ENCODE measurements at regions not wholly inside any gene's neighbourhood (a gene's known extent, or its start where the extent isn't known, plus 50 kb on each side); places are given as distances from the start of the nearest gene placed in this dataset.
"Not testable (repeated sequence)": the region's sequence is repeated elsewhere in the genome, so short reads cannot be mapped to it uniquely, and the experiment has no call there.

- Histone ChIP-seq H3K36me3 (ENCODE audit: control insufficient read depth in 2 of 2, insufficient read depth in 2 of 2, low read length in 1 of 2) (no peaks in the 10 kb centered on the region), H3K27me3 (ENCODE audit: control insufficient read depth in 1 of 2, insufficient read depth in 2 of 2, low read length in 2 of 2) (no peaks in the 10 kb centered on the region), H3K4me1 (ENCODE audit: control insufficient read depth in 2 of 2, insufficient read depth in 2 of 2, low read length in 1 of 2) (no peaks in the 10 kb centered on the region), H3K9me3 (ENCODE audit: control insufficient read depth in 2 of 2, insufficient read depth in 1 of 2, low read depth in 1 of 2, low read length in 1 of 2) (no peaks in the 10 kb centered on the region), H3K4me3 (ENCODE audit: low read depth in 1 of 2, low read length in 2 of 2) (no peak overlapping the region), H3K27ac (ENCODE audit: low read depth in 2 of 2, low read length in 1 of 2) (no peak overlapping the region)
- WGBS, 2 donors = 62 to 73% methylated on average over 6 of the region's 6 CpGs
Measured at GRCh38 chr18:54480616-54481015, 110.4 kb upstream of the DYNAP start.

GRCh38 chr18:54502451-54502850 is 88.6 kb upstream of the DYNAP start:
- not testable (repeated sequence) for H3K27ac ChIP-seq (ENCODE audit: low read depth in 2 of 2, low read length in 1 of 2); H3K27me3 ChIP-seq (ENCODE audit: control insufficient read depth in 1 of 2, insufficient read depth in 2 of 2, low read length in 2 of 2); H3K4me1 ChIP-seq (ENCODE audit: control insufficient read depth in 2 of 2, insufficient read depth in 2 of 2, low read length in 1 of 2); H3K9me3 ChIP-seq (ENCODE audit: control insufficient read depth in 2 of 2, insufficient read depth in 1 of 2, low read depth in 1 of 2, low read length in 1 of 2); H3K4me3 ChIP-seq (ENCODE audit: low read depth in 1 of 2, low read length in 2 of 2); H3K36me3 ChIP-seq (ENCODE audit: control insufficient read depth in 2 of 2, insufficient read depth in 2 of 2, low read length in 1 of 2)
- 75 to 91% methylated on average over 6 of the region's 6 CpGs for WGBS, 2 donors

GRCh38 chr18:54503131-54503894 is 87.7 kb upstream of the DYNAP start:
- H3K9me3 ChIP-seq (ENCODE audit: control insufficient read depth in 2 of 2, insufficient read depth in 1 of 2, low read depth in 1 of 2, low read length in 1 of 2) = no peaks in the 10 kb centered on the region
- H3K27me3 ChIP-seq (ENCODE audit: control insufficient read depth in 1 of 2, insufficient read depth in 2 of 2, low read length in 2 of 2) = no peaks in the 10 kb centered on the region
- H3K4me3 ChIP-seq (ENCODE audit: low read depth in 1 of 2, low read length in 2 of 2) = no peak overlapping the region
- no peak overlapping the region for H3K27ac ChIP-seq (ENCODE audit: low read depth in 2 of 2, low read length in 1 of 2)
- H3K36me3 ChIP-seq (ENCODE audit: control insufficient read depth in 2 of 2, insufficient read depth in 2 of 2, low read length in 1 of 2) = no peaks in the 10 kb centered on the region
- WGBS, 2 donors = 71 to 72% methylated on average over 4 of the region's 4 CpGs
- no peaks in the 10 kb centered on the region for H3K4me1 ChIP-seq (ENCODE audit: control insufficient read depth in 2 of 2, insufficient read depth in 2 of 2, low read length in 1 of 2)

GRCh38 chr18:54506516-54507261 is 84.4 kb upstream of the DYNAP start:
- no peaks in the 10 kb centered on the region for H3K4me1 ChIP-seq (ENCODE audit: control insufficient read depth in 2 of 2, insufficient read depth in 2 of 2, low read length in 1 of 2)
- no peak overlapping the region for H3K27ac ChIP-seq (ENCODE audit: low read depth in 2 of 2, low read length in 1 of 2)
- no peaks in the 10 kb centered on the region for H3K27me3 ChIP-seq (ENCODE audit: control insufficient read depth in 1 of 2, insufficient read depth in 2 of 2, low read length in 2 of 2)
- H3K9me3 ChIP-seq (ENCODE audit: control insufficient read depth in 2 of 2, insufficient read depth in 1 of 2, low read depth in 1 of 2, low read length in 1 of 2) = no peaks in the 10 kb centered on the region
- 86 to 92% methylated on average over 2 of the region's 2 CpGs for WGBS, 2 donors
- H3K36me3 ChIP-seq (ENCODE audit: control insufficient read depth in 2 of 2, insufficient read depth in 2 of 2, low read length in 1 of 2) = no peaks in the 10 kb centered on the region
- no peak overlapping the region for H3K4me3 ChIP-seq (ENCODE audit: low read depth in 1 of 2, low read length in 2 of 2)

- no peak overlapping the region for H3K27ac ChIP-seq (ENCODE audit: low read depth in 2 of 2, low read length in 1 of 2)
- no peaks in the 10 kb centered on the region for H3K9me3 ChIP-seq (ENCODE audit: control insufficient read depth in 2 of 2, insufficient read depth in 1 of 2, low read depth in 1 of 2, low read length in 1 of 2)
- H3K4me3 ChIP-seq (ENCODE audit: low read depth in 1 of 2, low read length in 2 of 2) = no peak overlapping the region
- 64 to 69% methylated on average over 2 of the region's 2 CpGs for WGBS, 2 donors
- H3K27me3 ChIP-seq (ENCODE audit: control insufficient read depth in 1 of 2, insufficient read depth in 2 of 2, low read length in 2 of 2) = no peaks in the 10 kb centered on the region
- H3K4me1 ChIP-seq (ENCODE audit: control insufficient read depth in 2 of 2, insufficient read depth in 2 of 2, low read length in 1 of 2) = no peaks in the 10 kb centered on the region
- no peaks in the 10 kb centered on the region for H3K36me3 ChIP-seq (ENCODE audit: control insufficient read depth in 2 of 2, insufficient read depth in 2 of 2, low read length in 1 of 2)
Measured at GRCh38 chr18:54509793-54510192, 81.3 kb upstream of the DYNAP start.

- 35 to 56% methylated on average over 2 of the region's 2 CpGs for WGBS, 2 donors
Measured at GRCh38 chr18:54515149-54515548, 75.9 kb upstream of the DYNAP start.

GRCh38 chr18:54517521-54517920 is 73.5 kb upstream of the DYNAP start:
- peak overlapping the region in 1 of 2 donors; percentile 6 for H3K27ac ChIP-seq (ENCODE audit: low read depth in 2 of 2, low read length in 1 of 2)
- no peaks in the 10 kb centered on the region for H3K9me3 ChIP-seq (ENCODE audit: control insufficient read depth in 2 of 2, insufficient read depth in 1 of 2, low read depth in 1 of 2, low read length in 1 of 2)
- WGBS, 2 donors = 81 to 83% methylated on average over 5 of the region's 5 CpGs
- no peak overlapping the region for H3K4me3 ChIP-seq (ENCODE audit: low read depth in 1 of 2, low read length in 2 of 2)
- H3K4me1 ChIP-seq (ENCODE audit: control insufficient read depth in 2 of 2, insufficient read depth in 2 of 2, low read length in 1 of 2) = no peaks in the 10 kb centered on the region
- no peaks in the 10 kb centered on the region for H3K27me3 ChIP-seq (ENCODE audit: control insufficient read depth in 1 of 2, insufficient read depth in 2 of 2, low read length in 2 of 2)
- H3K36me3 ChIP-seq (ENCODE audit: control insufficient read depth in 2 of 2, insufficient read depth in 2 of 2, low read length in 1 of 2) = no peaks in the 10 kb centered on the region

More at GRCh38 chr18:54515149-54515548, 75.9 kb upstream of the DYNAP start:
- Histone ChIP-seq H3K27ac (ENCODE audit: low read depth in 2 of 2, low read length in 1 of 2) (no peak overlapping the region), H3K27me3 (ENCODE audit: control insufficient read depth in 1 of 2, insufficient read depth in 2 of 2, low read length in 2 of 2) (no peaks in the 10 kb centered on the region), H3K9me3 (ENCODE audit: control insufficient read depth in 2 of 2, insufficient read depth in 1 of 2, low read depth in 1 of 2, low read length in 1 of 2) (no peaks in the 10 kb centered on the region), H3K4me1 (ENCODE audit: control insufficient read depth in 2 of 2, insufficient read depth in 2 of 2, low read length in 1 of 2) (no peaks in the 10 kb centered on the region), H3K4me3 (ENCODE audit: low read depth in 1 of 2, low read length in 2 of 2) (no peak overlapping the region), H3K36me3 (ENCODE audit: control insufficient read depth in 2 of 2, insufficient read depth in 2 of 2, low read length in 1 of 2) (no peaks in the 10 kb centered on the region)

GRCh38 chr18:54521846-54522245 is 69.2 kb upstream of the DYNAP start:
- no peak overlapping the region for H3K27ac ChIP-seq (ENCODE audit: low read depth in 2 of 2, low read length in 1 of 2)
- WGBS, 2 donors = 76 to 79% methylated on average over 1 of the region's 1 CpG
- H3K27me3 ChIP-seq (ENCODE audit: control insufficient read depth in 1 of 2, insufficient read depth in 2 of 2, low read length in 2 of 2) = no peaks in the 10 kb centered on the region
- no peaks in the 10 kb centered on the region for H3K36me3 ChIP-seq (ENCODE audit: control insufficient read depth in 2 of 2, insufficient read depth in 2 of 2, low read length in 1 of 2)
- no peak overlapping the region for H3K4me3 ChIP-seq (ENCODE audit: low read depth in 1 of 2, low read length in 2 of 2)
- H3K4me1 ChIP-seq (ENCODE audit: control insufficient read depth in 2 of 2, insufficient read depth in 2 of 2, low read length in 1 of 2) = no peaks in the 10 kb centered on the region
- no peaks in the 10 kb centered on the region for H3K9me3 ChIP-seq (ENCODE audit: control insufficient read depth in 2 of 2, insufficient read depth in 1 of 2, low read depth in 1 of 2, low read length in 1 of 2)

- Histone ChIP-seq H3K27me3 (ENCODE audit: control insufficient read depth in 1 of 2, insufficient read depth in 2 of 2, low read length in 2 of 2) (no peaks in the 10 kb centered on the region), H3K4me1 (ENCODE audit: control insufficient read depth in 2 of 2, insufficient read depth in 2 of 2, low read length in 1 of 2) (no peaks in the 10 kb centered on the region), H3K4me3 (ENCODE audit: low read depth in 1 of 2, low read length in 2 of 2) (no peak overlapping the region), H3K36me3 (ENCODE audit: control insufficient read depth in 2 of 2, insufficient read depth in 2 of 2, low read length in 1 of 2) (no peaks in the 10 kb centered on the region), H3K27ac (ENCODE audit: low read depth in 2 of 2, low read length in 1 of 2) (no peak overlapping the region), H3K9me3 (ENCODE audit: control insufficient read depth in 2 of 2, insufficient read depth in 1 of 2, low read depth in 1 of 2, low read length in 1 of 2) (no peaks in the 10 kb centered on the region)
- 56 to 64% methylated on average over 1 of the region's 1 CpG for WGBS, 2 donors
Measured at GRCh38 chr18:54528942-54529376, 62.1 kb upstream of the DYNAP start.

GRCh38 chr18:54529444-54529843 is 61.6 kb upstream of the DYNAP start:
- 61 to 62% methylated on average over 2 of the region's 2 CpGs for WGBS, 2 donors

More at GRCh38 chr18:54529444-54529843, 61.6 kb upstream of the DYNAP start:
- Histone ChIP-seq H3K4me3 (ENCODE audit: low read depth in 1 of 2, low read length in 2 of 2) (no peak overlapping the region), H3K27me3 (ENCODE audit: control insufficient read depth in 1 of 2, insufficient read depth in 2 of 2, low read length in 2 of 2) (no peaks in the 10 kb centered on the region), H3K36me3 (ENCODE audit: control insufficient read depth in 2 of 2, insufficient read depth in 2 of 2, low read length in 1 of 2) (no peaks in the 10 kb centered on the region), H3K4me1 (ENCODE audit: control insufficient read depth in 2 of 2, insufficient read depth in 2 of 2, low read length in 1 of 2) (no peaks in the 10 kb centered on the region), H3K27ac (ENCODE audit: low read depth in 2 of 2, low read length in 1 of 2) (no peak overlapping the region), H3K9me3 (ENCODE audit: control insufficient read depth in 2 of 2, insufficient read depth in 1 of 2, low read depth in 1 of 2, low read length in 1 of 2) (no peaks in the 10 kb centered on the region)

Data from esophagus (tissue), 2 donors.